Keratinocyte (primary cell): ENCODE measurements at regions not wholly inside any gene's neighbourhood (a gene's known extent, or its start where the extent isn't known, plus 50 kb on each side); places are given as distances from the start of the nearest gene placed in this dataset.

Experiments
- DNase-seq: peaks from one replicate; pipeline ENCODE4 v3.0.0-alpha.2; 2011; ENCODE audit warnings: low read depth, missing footprints, low spot score
- FAIRE-seq: peaks from 2 replicates; lab custom pipeline; 2011; peaks lifted over from hg19 to GRCh38; lab: Jason Lieb, UNC
- H2AFZ ChIP-seq: 2 replicates; pipeline ENCODE4 v1.6.0; 2012; ENCODE audit warnings: low read length, control low read depth, inconsistent platforms; ENCODE audit not compliant: control insufficient read depth
- H3K27ac ChIP-seq: 2 replicates; pipeline ENCODE4 v1.5.1; 2011; ENCODE audit warnings: low read length; ENCODE audit not compliant: control insufficient read depth, insufficient read depth
- H3K27me3 ChIP-seq: 3 replicates; pipeline ENCODE4 v1.6.0; 2011; ENCODE audit warnings: low read length; ENCODE audit not compliant: control insufficient read depth, insufficient read depth; ENCODE audit errors: extremely low read depth
- H3K36me3 ChIP-seq, 2 experiments: 2 replicates in 1 of 2; 3 replicates in 1 of 2; pipeline ENCODE4 v1.5.1; 2011; ENCODE audit warnings: low read length in 2 of 2, mild to moderate bottlenecking in 1 of 2; ENCODE audit not compliant: control insufficient read depth in 2 of 2, insufficient read depth in 2 of 2; ENCODE audit errors: extremely low read depth in 1 of 2
- H3K4me1 ChIP-seq: 3 replicates; pipeline ENCODE4 v1.5.1; 2011; ENCODE audit warnings: low read length; ENCODE audit not compliant: control insufficient read depth, insufficient read depth; ENCODE audit errors: extremely low read depth
- H3K4me2 ChIP-seq: 3 replicates; pipeline ENCODE4 v1.6.0; 2011; ENCODE audit warnings: low read depth, low read length; ENCODE audit not compliant: control insufficient read depth, insufficient read depth; ENCODE audit errors: extremely low read depth
- H3K4me3 ChIP-seq, 3 experiments: fragments of 200-600 bp in 1 of 3; sonication (generic) in 1 of 3; 2 replicates in 2 of 3; 3 replicates in 1 of 3; pipeline ENCODE4 v1.5.1; 2011 to 2016; ENCODE audit warnings: low read length in 3 of 3, mild to moderate bottlenecking in 3 of 3, control low read depth in 2 of 3, inconsistent platforms in 1 of 3, low read depth in 1 of 3, mixed read lengths in 1 of 3, mixed run types in 1 of 3, moderate library complexity in 1 of 3; ENCODE audit not compliant: control insufficient read depth in 2 of 3, insufficient read depth in 2 of 3; ENCODE audit errors: extremely low read depth in 1 of 3
- H3K79me2 ChIP-seq: 2 replicates; pipeline ENCODE4 v1.6.0; 2012; ENCODE audit warnings: low read length; ENCODE audit not compliant: control insufficient read depth, insufficient read depth
- H3K9ac ChIP-seq: 3 replicates; pipeline ENCODE4 v1.6.0; 2011; ENCODE audit warnings: low read length; ENCODE audit not compliant: control insufficient read depth, insufficient read depth; ENCODE audit errors: extremely low read depth
- H3K9me1 ChIP-seq: 3 replicates; pipeline ENCODE4 v1.6.0; 2011; ENCODE audit warnings: low read length; ENCODE audit not compliant: control insufficient read depth, insufficient read depth; ENCODE audit errors: extremely low read depth
- H3K9me3 ChIP-seq: 2 replicates; pipeline ENCODE4 v1.5.1; 2012; ENCODE audit warnings: low read depth, low read length; ENCODE audit not compliant: control insufficient read depth
- H4K20me1 ChIP-seq: 3 replicates; pipeline ENCODE4 v1.6.0; 2011; ENCODE audit warnings: low read length; ENCODE audit not compliant: control insufficient read depth, insufficient read depth; ENCODE audit errors: extremely low read depth
- CTCF ChIP-seq, 3 experiments: IDR thresholded peaks in 1 of 3; conservative IDR thresholded peaks in 1 of 3; optimal IDR thresholded peaks in 1 of 3; 2 replicates in 2 of 3; 3 replicates in 1 of 3; pipeline versions ENCODE3 to v1.5.1; 2011; ENCODE audit warnings: low read length in 3 of 3, mild to moderate bottlenecking in 3 of 3, moderate library complexity in 2 of 3, control low read depth in 1 of 3, inconsistent platforms in 1 of 3; ENCODE audit not compliant: insufficient read depth in 2 of 3; ENCODE audit errors: extremely low read depth in 1 of 3
- EZH2 ChIP-seq: IDR thresholded peaks from one replicate; pipeline ENCODE4 v1.6.1; 2012; ENCODE audit warnings: inconsistent platforms, mild to moderate bottlenecking, low read length, moderate library complexity
- dilution Hi-C: fragments of 300-500 bp; cut with MboI; formaldehyde crosslinking; loops from one replicate; pipeline ENCODE4 v1.7.0; 2020; ENCODE audit warnings: low sequenced_read_pairs; ENCODE audit not compliant: extremely low pct_ligation_motif_present

- no peak for FAIRE-seq
- Histone ChIP-seq H3K9me1 (no peaks in the 10 kb centered on the region), H4K20me1 (no peaks in the 10 kb centered on the region), H3K9ac (no peak overlapping the region), H3K79me2 (no peaks in the 10 kb centered on the region), H3K4me1 (no peaks in the 10 kb centered on the region), H3K27me3 (no peaks in the 10 kb centered on the region), H3K27ac (no peak overlapping the region), H3K4me3 (no peak overlapping the region), H2AFZ (no peak overlapping the region), H3K9me3 (no peaks in the 10 kb centered on the region), H3K4me2 (no peak overlapping the region), H3K36me3 (no peaks in the 10 kb centered on the region)
- dilution Hi-C loops = no loop called here
- TF ChIP-seq CTCF (optimal IDR thresholded peaks at IDR 0.05 in 1 of 3, IDR thresholded peaks at IDR 0.05 in 1 of 3, conservative IDR thresholded peaks at IDR 0.05 in 1 of 3; ENCODE audit: extremely low read depth in 1 of 3, insufficient read depth in 2 of 3, low read length in 3 of 3) (no peak), EZH2 (no peak)
- DNase-seq = no peak
Observed at GRCh38 chr7:124398937-124399552, 366.2 kb upstream of the TMEM229A start.

- no peak overlapping the region for H3K4me3 ChIP-seq
- no peak for DNase-seq
- no peak overlapping the region for H2AFZ ChIP-seq
- no peaks in the 10 kb centered on the region for H3K79me2 ChIP-seq
- no peaks in the 10 kb centered on the region for H3K9me1 ChIP-seq
- no peaks in the 10 kb centered on the region for H3K27me3 ChIP-seq
- no peak overlapping the region for H3K27ac ChIP-seq
- TF ChIP-seq EZH2 (no peak), CTCF (optimal IDR thresholded peaks at IDR 0.05 in 1 of 3, IDR thresholded peaks at IDR 0.05 in 1 of 3, conservative IDR thresholded peaks at IDR 0.05 in 1 of 3; ENCODE audit: extremely low read depth in 1 of 3, insufficient read depth in 2 of 3, low read length in 3 of 3) (no peak)
- no peaks in the 10 kb centered on the region for H3K9me3 ChIP-seq
- H3K4me2 ChIP-seq = no peak overlapping the region
- H3K9ac ChIP-seq = no peak overlapping the region
- dilution Hi-C loops = no loop called here
- H3K4me1 ChIP-seq = no peaks in the 10 kb centered on the region
- no peaks in the 10 kb centered on the region for H3K36me3 ChIP-seq
- no peak for FAIRE-seq
- no peaks in the 10 kb centered on the region for H4K20me1 ChIP-seq
Observed at GRCh38 chr7:124397134-124397533, 364.3 kb upstream of the TMEM229A start.
